Calu3 (cell line): ENCODE measurements at regions not wholly inside any gene's neighbourhood (a gene's known extent, or its start where the extent isn't known, plus 50 kb on each side); places are given as distances from the start of the nearest gene placed in this dataset.

Experiments used
- BruUV-seq: library from RNA; stranded (reverse); fragments of 400-500 nt; replicated peaks from 2 replicates; lab custom pipeline; 2021; lab: Mats Ljungman, UMichigan
- CTCF ChIA-PET: fragments of 300-600 bp; sonication (Branson Sonifier 250); formaldehyde crosslinking; loops from one replicate; lab custom pipeline; 2022; ENCODE audit warnings: antibody characterized with exemption; lab: Charles Lee
- DNase-seq: peaks from one replicate; pipeline ENCODE4 v3.0.0; 2022
- H3K27ac Mint-ChIP-seq: one replicate; pipeline ENCODE4 v1.8.0; 2022; ENCODE audit warnings: mixed read lengths; ENCODE audit not compliant: unreplicated experiment
- H3K27me3 Mint-ChIP-seq: one replicate; pipeline ENCODE4 v1.8.0; 2022; ENCODE audit warnings: mixed read lengths; ENCODE audit not compliant: unreplicated experiment
- H3K36me3 Mint-ChIP-seq: one replicate; pipeline ENCODE4 v1.8.0; 2022; ENCODE audit warnings: mild to moderate bottlenecking, moderate library complexity, mixed read lengths; ENCODE audit not compliant: insufficient read depth, unreplicated experiment
- H3K4me1 Mint-ChIP-seq: one replicate; pipeline ENCODE4 v1.8.0; 2022; ENCODE audit warnings: mild to moderate bottlenecking, low read depth, mixed read lengths; ENCODE audit not compliant: unreplicated experiment
- H3K4me3 Mint-ChIP-seq: one replicate; pipeline ENCODE4 v1.8.0; 2022; ENCODE audit warnings: mild to moderate bottlenecking, low read depth, moderate library complexity, mixed read lengths; ENCODE audit not compliant: unreplicated experiment
- H3K9me3 Mint-ChIP-seq: one replicate; pipeline ENCODE4 v1.8.0; 2022; ENCODE audit warnings: low read depth, mixed read lengths; ENCODE audit not compliant: unreplicated experiment
- intact Hi-C: fragments of 100-400 bp; cut with micrococcal nuclease; formaldehyde crosslinking; loops from one replicate; pipeline ENCODE4 v1.10.0; 2022; ENCODE audit not compliant: unreplicated experiment
- TF ChIP-seq, protein P1 (sequence below): fragments of 200-600 bp; IDR thresholded peaks from one replicate; pipeline ENCODE4 v1.8.0; 2022; ENCODE audit warnings: antibody characterized with exemption; ENCODE audit not compliant: unreplicated experiment

- CTCF ChIA-PET = no interaction called here
- no peak for DNase-seq
- no TSS peak for BruUV-seq
- TF ChIP-seq, protein P1, sequence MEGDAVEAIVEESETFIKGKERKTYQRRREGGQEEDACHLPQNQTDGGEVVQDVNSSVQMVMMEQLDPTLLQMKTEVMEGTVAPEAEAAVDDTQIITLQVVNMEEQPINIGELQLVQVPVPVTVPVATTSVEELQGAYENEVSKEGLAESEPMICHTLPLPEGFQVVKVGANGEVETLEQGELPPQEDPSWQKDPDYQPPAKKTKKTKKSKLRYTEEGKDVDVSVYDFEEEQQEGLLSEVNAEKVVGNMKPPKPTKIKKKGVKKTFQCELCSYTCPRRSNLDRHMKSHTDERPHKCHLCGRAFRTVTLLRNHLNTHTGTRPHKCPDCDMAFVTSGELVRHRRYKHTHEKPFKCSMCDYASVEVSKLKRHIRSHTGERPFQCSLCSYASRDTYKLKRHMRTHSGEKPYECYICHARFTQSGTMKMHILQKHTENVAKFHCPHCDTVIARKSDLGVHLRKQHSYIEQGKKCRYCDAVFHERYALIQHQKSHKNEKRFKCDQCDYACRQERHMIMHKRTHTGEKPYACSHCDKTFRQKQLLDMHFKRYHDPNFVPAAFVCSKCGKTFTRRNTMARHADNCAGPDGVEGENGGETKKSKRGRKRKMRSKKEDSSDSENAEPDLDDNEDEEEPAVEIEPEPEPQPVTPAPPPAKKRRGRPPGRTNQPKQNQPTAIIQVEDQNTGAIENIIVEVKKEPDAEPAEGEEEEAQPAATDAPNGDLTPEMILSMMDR = no peak
- Mint-ChIP-seq H3K27me3 (peaks cover 28% of the 10 kb centered on the region), H3K9me3 (no peaks in the 10 kb centered on the region), H3K27ac (no peak overlapping the region), H3K36me3 (peaks cover 3% of the 10 kb centered on the region), H3K4me1 (no peaks in the 10 kb centered on the region), H3K4me3 (no peak overlapping the region)
- intact Hi-C loops = no loop called here
Observed at GRCh38 chr11:76732643-76733042, 50.5 kb upstream of the TSKU start.
